GM23338 (cell line): ENCODE measurements at regions not wholly inside any gene's neighbourhood (a gene's known extent, or its start where the extent isn't known, plus 50 kb on each side); places are given as distances from the start of the nearest gene placed in this dataset.

Experiments used
- ATAC-seq: fragments of 200-7000 bp; cut with Tn5 transposase; 3 replicates; pipeline ENCODE4 v1.9.1; 2020
- DNase-seq: peaks from one replicate; pipeline ENCODE4 v3.0.0-alpha.2; 2015; ENCODE audit warnings: low spot score
- H2AFZ ChIP-seq: fragments of 200-600 bp; sonication (generic); 2 replicates; pipeline ENCODE4 v1.8.0; 2016; ENCODE audit warnings: antibody characterized with exemption, mild to moderate bottlenecking, moderate library complexity
- H3F3A ChIP-seq: fragments of 200-600 bp; sonication (generic); replicated peaks from 2 replicates; pipeline ENCODE4 v1.8.0; 2017; ENCODE audit warnings: antibody characterized with exemption, mixed run types, low read depth
- H3K27ac ChIP-seq: fragments of 200-600 bp; sonication (generic); 2 replicates; pipeline ENCODE4 v1.6.1; 2016; ENCODE audit warnings: low read depth
- H3K27me3 ChIP-seq: fragments of 200-600 bp; sonication (generic); 2 replicates; pipeline ENCODE4 v1.8.0; 2016; ENCODE audit warnings: mild to moderate bottlenecking, mixed run types, moderate library complexity; ENCODE audit not compliant: insufficient read depth
- H3K36me3 ChIP-seq: fragments of 200-600 bp; sonication (generic); 2 replicates; pipeline ENCODE4 v1.8.0; 2016; ENCODE audit warnings: mild to moderate bottlenecking; ENCODE audit not compliant: insufficient read depth
- H3K4me1 ChIP-seq: fragments of 200-600 bp; sonication (generic); 2 replicates; pipeline ENCODE4 v1.8.0; 2016; ENCODE audit warnings: mild to moderate bottlenecking, moderate library complexity; ENCODE audit not compliant: insufficient read depth
- H3K4me2 ChIP-seq: fragments of 200-600 bp; sonication (generic); 2 replicates; pipeline ENCODE4 v1.7.1; 2017; ENCODE audit warnings: mixed run types
- H3K4me3 ChIP-seq: fragments of 200-600 bp; sonication (generic); 2 replicates; pipeline ENCODE4 v1.6.1; 2016; ENCODE audit warnings: mixed run types
- H3K79me2 ChIP-seq: fragments of 200-600 bp; sonication (generic); replicated peaks from 2 replicates; pipeline ENCODE4 v1.8.0; 2017; ENCODE audit warnings: mild to moderate bottlenecking; ENCODE audit not compliant: insufficient read depth
- H3K9me2 ChIP-seq: fragments of 200-600 bp; sonication (generic); 2 replicates; pipeline ENCODE4 v1.8.0; 2017; ENCODE audit not compliant: insufficient read depth
- H4K20me1 ChIP-seq: fragments of 200-600 bp; sonication (generic); replicated peaks from 2 replicates; pipeline ENCODE4 v1.8.0; 2017; ENCODE audit warnings: mild to moderate bottlenecking; ENCODE audit not compliant: insufficient read depth
- H3K27ac Mint-ChIP-seq: 2 replicates; pipeline ENCODE4 v1.8.0; 2020; ENCODE audit warnings: inconsistent platforms, mild to moderate bottlenecking, moderate library complexity, mixed read lengths
- H3K27me3 Mint-ChIP-seq: 3 replicates; pipeline ENCODE4 v1.8.0; 2022; ENCODE audit warnings: low read depth, mild to moderate bottlenecking, moderate library complexity, mixed read lengths, inconsistent platforms; ENCODE audit not compliant: insufficient read depth, poor library complexity
- H3K36me3 Mint-ChIP-seq: 3 replicates; pipeline ENCODE4 v1.8.0; 2021; ENCODE audit warnings: low read depth, mild to moderate bottlenecking, inconsistent platforms, moderate library complexity, mixed read lengths
- H3K4me1 Mint-ChIP-seq: 3 replicates; pipeline ENCODE4 v1.8.0; 2020; ENCODE audit warnings: mild to moderate bottlenecking, inconsistent platforms, mixed read lengths
- H3K4me3 Mint-ChIP-seq: 3 replicates; pipeline ENCODE4 v1.8.0; 2021; ENCODE audit warnings: moderate library complexity, mild to moderate bottlenecking, inconsistent platforms, mixed read lengths
- H3K9me3 Mint-ChIP-seq: 3 replicates; pipeline ENCODE4 v1.8.0; 2020; ENCODE audit warnings: moderate library complexity, mild to moderate bottlenecking, inconsistent platforms, mixed read lengths
- CREB1 ChIP-seq: fragments of 250-450 bp; sonication (Bioruptor Pico); IDR thresholded peaks from 2 replicates; pipeline ENCODE4 v1.5.0; 2020; ENCODE audit warnings: low read depth, mild to moderate bottlenecking, moderate library complexity
- ETS1 ChIP-seq: IDR thresholded peaks from 2 replicates; pipeline ENCODE4 v1.6.1; 2016; ENCODE audit warnings: antibody characterized with exemption
- EZH2 ChIP-seq: fragments of 200-600 bp; sonication (generic); IDR thresholded peaks from one replicate; pipeline ENCODE4 v1.8.0; 2017; ENCODE audit warnings: antibody characterized with exemption, mild to moderate bottlenecking, low read depth; ENCODE audit not compliant: unreplicated experiment
- EZH2phosphoT487 ChIP-seq: fragments of 200-600 bp; sonication (generic); IDR thresholded peaks from one replicate; pipeline ENCODE4 v1.8.1; 2018; ENCODE audit warnings: antibody characterized with exemption; ENCODE audit not compliant: unreplicated experiment
- JUNB ChIP-seq: IDR thresholded peaks from one replicate; pipeline ENCODE4 v1.6.1; 2016; ENCODE audit warnings: antibody characterized with exemption; ENCODE audit not compliant: unreplicated experiment
- NANOG ChIP-seq: IDR thresholded peaks from 2 replicates; pipeline ENCODE4 v1.6.1; 2016; ENCODE audit warnings: antibody characterized with exemption, borderline replicate concordance
- POLR2AphosphoS5 ChIP-seq: IDR thresholded peaks from 2 replicates; pipeline ENCODE4 v1.6.1; 2016; ENCODE audit warnings: antibody characterized with exemption, low read depth
- ZNF114 ChIP-seq: fragments of 250-450 bp; sonication (Bioruptor Pico); IDR thresholded peaks from 2 replicates; pipeline ENCODE4 v1.5.0; 2020; ENCODE audit warnings: mild to moderate bottlenecking, moderate library complexity
- ZNF331 ChIP-seq: fragments of 250-450 bp; sonication (Bioruptor Pico); IDR thresholded peaks from 2 replicates; pipeline ENCODE4 v1.5.0; 2020; ENCODE audit warnings: low read depth, mild to moderate bottlenecking, moderate library complexity
- TF ChIP-seq, protein P1 (sequence below), 2 experiments: fragments of 200-600 bp in 1 of 2; sonication (generic) in 1 of 2; conservative IDR thresholded peaks; 2 replicates each; pipeline versions ENCODE4 v1.5.1 to v1.6.1; 2016 to 2017; ENCODE audit warnings: antibody characterized with exemption in 2 of 2, low read depth in 2 of 2, mild to moderate bottlenecking in 2 of 2, moderate library complexity in 1 of 2
- TF ChIP-seq, protein P2 (sequence below): IDR thresholded peaks from one replicate; pipeline ENCODE4 v1.6.1; 2018; ENCODE audit warnings: antibody characterized with exemption; ENCODE audit not compliant: unreplicated experiment
- TF ChIP-seq, protein P3 (sequence below): fragments of 250-450 bp; sonication (Bioruptor Pico); IDR thresholded peaks from 2 replicates; pipeline ENCODE4 v1.5.0; 2020; ENCODE audit warnings: mild to moderate bottlenecking, moderate library complexity

- TF ChIP-seq ETS1 (no peak), ZNF331 (CRISPR knock-in tag) (no peak), JUNB (no peak), CREB1 (no peak), POLR2AphosphoS5 (no peak), EZH2phosphoT487 (no peak), NANOG (no peak), EZH2 (no peak), ZNF114 (CRISPR knock-in tag) (no peak)
- TF ChIP-seq, protein P1, sequence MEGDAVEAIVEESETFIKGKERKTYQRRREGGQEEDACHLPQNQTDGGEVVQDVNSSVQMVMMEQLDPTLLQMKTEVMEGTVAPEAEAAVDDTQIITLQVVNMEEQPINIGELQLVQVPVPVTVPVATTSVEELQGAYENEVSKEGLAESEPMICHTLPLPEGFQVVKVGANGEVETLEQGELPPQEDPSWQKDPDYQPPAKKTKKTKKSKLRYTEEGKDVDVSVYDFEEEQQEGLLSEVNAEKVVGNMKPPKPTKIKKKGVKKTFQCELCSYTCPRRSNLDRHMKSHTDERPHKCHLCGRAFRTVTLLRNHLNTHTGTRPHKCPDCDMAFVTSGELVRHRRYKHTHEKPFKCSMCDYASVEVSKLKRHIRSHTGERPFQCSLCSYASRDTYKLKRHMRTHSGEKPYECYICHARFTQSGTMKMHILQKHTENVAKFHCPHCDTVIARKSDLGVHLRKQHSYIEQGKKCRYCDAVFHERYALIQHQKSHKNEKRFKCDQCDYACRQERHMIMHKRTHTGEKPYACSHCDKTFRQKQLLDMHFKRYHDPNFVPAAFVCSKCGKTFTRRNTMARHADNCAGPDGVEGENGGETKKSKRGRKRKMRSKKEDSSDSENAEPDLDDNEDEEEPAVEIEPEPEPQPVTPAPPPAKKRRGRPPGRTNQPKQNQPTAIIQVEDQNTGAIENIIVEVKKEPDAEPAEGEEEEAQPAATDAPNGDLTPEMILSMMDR (conservative IDR thresholded peaks at IDR 0.05; ENCODE audit: low read depth in 2 of 2) = no peak
- TF ChIP-seq, protein P2, sequence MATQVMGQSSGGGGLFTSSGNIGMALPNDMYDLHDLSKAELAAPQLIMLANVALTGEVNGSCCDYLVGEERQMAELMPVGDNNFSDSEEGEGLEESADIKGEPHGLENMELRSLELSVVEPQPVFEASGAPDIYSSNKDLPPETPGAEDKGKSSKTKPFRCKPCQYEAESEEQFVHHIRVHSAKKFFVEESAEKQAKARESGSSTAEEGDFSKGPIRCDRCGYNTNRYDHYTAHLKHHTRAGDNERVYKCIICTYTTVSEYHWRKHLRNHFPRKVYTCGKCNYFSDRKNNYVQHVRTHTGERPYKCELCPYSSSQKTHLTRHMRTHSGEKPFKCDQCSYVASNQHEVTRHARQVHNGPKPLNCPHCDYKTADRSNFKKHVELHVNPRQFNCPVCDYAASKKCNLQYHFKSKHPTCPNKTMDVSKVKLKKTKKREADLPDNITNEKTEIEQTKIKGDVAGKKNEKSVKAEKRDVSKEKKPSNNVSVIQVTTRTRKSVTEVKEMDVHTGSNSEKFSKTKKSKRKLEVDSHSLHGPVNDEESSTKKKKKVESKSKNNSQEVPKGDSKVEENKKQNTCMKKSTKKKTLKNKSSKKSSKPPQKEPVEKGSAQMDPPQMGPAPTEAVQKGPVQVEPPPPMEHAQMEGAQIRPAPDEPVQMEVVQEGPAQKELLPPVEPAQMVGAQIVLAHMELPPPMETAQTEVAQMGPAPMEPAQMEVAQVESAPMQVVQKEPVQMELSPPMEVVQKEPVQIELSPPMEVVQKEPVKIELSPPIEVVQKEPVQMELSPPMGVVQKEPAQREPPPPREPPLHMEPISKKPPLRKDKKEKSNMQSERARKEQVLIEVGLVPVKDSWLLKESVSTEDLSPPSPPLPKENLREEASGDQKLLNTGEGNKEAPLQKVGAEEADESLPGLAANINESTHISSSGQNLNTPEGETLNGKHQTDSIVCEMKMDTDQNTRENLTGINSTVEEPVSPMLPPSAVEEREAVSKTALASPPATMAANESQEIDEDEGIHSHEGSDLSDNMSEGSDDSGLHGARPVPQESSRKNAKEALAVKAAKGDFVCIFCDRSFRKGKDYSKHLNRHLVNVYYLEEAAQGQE = no peak
These were observed 127.1 kb downstream of the ANKRD30BL start (continued) for GRCh38 chr2:132034646-132035045.

- Mint-ChIP-seq H3K36me3 (no peaks in the 10 kb centered on the region), H3K27me3 (peaks cover 17% of the 10 kb centered on the region), H3K27ac (no peak overlapping the region), H3K9me3 (no peaks in the 10 kb centered on the region), H3K4me1 (peaks cover 3% of the 10 kb centered on the region; the same call in 1 of the 3 replicates), H3K4me3 (no peak overlapping the region)
- DNase-seq (no peak), ATAC-seq (no peak)
- H4K20me1 ChIP-seq = no peaks in the 10 kb centered on the region
- peaks cover 32% of the 10 kb centered on the region for H3K27me3 ChIP-seq
- no peak overlapping the region for H3K4me2 ChIP-seq
- H3K79me2 ChIP-seq = no peaks in the 10 kb centered on the region
- no peaks in the 10 kb centered on the region for H3F3A ChIP-seq
- H3K9me2 ChIP-seq = no peaks in the 10 kb centered on the region
- no peak overlapping the region for H2AFZ ChIP-seq
- H3K4me1 ChIP-seq = no peaks in the 10 kb centered on the region
- H3K27ac ChIP-seq = no peak overlapping the region
- H3K4me3 ChIP-seq = no peak overlapping the region
- no peaks in the 10 kb centered on the region for H3K36me3 ChIP-seq
- TF ChIP-seq, protein P3, sequence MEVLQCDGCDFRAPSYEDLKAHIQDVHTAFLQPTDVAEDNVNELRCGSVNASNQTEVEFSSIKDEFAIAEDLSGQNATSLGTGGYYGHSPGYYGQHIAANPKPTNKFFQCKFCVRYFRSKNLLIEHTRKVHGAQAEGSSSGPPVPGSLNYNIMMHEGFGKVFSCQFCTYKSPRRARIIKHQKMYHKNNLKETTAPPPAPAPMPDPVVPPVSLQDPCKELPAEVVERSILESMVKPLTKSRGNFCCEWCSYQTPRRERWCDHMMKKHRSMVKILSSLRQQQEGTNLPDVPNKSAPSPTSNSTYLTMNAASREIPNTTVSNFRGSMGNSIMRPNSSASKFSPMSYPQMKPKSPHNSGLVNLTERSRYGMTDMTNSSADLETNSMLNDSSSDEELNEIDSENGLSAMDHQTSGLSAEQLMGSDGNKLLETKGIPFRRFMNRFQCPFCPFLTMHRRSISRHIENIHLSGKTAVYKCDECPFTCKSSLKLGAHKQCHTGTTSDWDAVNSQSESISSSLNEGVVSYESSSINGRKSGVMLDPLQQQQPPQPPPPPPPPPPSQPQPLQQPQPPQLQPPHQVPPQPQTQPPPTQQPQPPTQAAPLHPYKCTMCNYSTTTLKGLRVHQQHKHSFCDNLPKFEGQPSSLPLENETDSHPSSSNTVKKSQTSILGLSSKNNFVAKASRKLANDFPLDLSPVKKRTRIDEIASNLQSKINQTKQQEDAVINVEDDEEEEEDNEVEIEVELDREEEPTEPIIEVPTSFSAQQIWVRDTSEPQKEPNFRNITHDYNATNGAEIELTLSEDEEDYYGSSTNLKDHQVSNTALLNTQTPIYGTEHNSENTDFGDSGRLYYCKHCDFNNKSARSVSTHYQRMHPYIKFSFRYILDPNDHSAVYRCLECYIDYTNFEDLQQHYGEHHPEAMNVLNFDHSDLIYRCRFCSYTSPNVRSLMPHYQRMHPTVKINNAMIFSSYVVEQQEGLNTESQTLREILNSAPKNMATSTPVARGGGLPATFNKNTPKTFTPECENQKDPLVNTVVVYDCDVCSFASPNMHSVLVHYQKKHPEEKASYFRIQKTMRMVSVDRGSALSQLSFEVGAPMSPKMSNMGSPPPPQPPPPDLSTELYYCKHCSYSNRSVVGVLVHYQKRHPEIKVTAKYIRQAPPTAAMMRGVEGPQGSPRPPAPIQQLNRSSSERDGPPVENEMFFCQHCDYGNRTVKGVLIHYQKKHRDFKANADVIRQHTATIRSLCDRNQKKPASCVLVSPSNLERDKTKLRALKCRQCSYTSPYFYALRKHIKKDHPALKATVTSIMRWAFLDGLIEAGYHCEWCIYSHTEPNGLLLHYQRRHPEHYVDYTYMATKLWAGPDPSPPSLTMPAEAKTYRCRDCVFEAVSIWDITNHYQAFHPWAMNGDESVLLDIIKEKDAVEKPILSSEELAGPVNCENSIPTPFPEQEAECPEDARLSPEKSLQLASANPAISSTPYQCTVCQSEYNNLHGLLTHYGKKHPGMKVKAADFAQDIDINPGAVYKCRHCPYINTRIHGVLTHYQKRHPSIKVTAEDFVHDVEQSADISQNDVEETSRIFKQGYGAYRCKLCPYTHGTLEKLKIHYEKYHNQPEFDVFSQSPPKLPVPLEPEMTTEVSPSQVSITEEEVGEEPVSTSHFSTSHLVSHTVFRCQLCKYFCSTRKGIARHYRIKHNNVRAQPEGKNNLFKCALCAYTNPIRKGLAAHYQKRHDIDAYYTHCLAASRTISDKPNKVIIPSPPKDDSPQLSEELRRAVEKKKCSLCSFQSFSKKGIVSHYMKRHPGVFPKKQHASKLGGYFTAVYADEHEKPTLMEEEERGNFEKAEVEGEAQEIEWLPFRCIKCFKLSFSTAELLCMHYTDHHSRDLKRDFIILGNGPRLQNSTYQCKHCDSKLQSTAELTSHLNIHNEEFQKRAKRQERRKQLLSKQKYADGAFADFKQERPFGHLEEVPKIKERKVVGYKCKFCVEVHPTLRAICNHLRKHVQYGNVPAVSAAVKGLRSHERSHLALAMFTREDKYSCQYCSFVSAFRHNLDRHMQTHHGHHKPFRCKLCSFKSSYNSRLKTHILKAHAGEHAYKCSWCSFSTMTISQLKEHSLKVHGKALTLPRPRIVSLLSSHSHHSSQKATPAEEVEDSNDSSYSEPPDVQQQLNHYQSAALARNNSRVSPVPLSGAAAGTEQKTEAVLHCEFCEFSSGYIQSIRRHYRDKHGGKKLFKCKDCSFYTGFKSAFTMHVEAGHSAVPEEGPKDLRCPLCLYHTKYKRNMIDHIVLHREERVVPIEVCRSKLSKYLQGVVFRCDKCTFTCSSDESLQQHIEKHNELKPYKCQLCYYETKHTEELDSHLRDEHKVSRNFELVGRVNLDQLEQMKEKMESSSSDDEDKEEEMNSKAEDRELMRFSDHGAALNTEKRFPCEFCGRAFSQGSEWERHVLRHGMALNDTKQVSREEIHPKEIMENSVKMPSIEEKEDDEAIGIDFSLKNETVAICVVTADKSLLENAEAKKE (CRISPR knock-in tag) = no peak
- TF ChIP-seq EZH2phosphoT487 = no peak
- TF ChIP-seq NANOG = no peak
- no peak for TF ChIP-seq POLR2AphosphoS5
These were observed 127.8 kb downstream of the ANKRD30BL start for GRCh38 chr2:132033949-132034348.
